A549 (cell line): ENCODE measurements at regions not wholly inside any gene's neighbourhood (a gene's known extent, or its start where the extent isn't known, plus 50 kb on each side); places are given as distances from the start of the nearest gene placed in this dataset.

Experiments
- CBX8 ChIP-seq: fragments of 200-600 bp; sonication (generic); IDR thresholded peaks from 2 replicates; pipeline ENCODE4 v1.6.1; 2016
- CEBPB ChIP-seq, 2 experiments: fragments of >200 bp in 1 of 2; sonication (Bioruptor Twin) in 1 of 2; formaldehyde crosslinking in 1 of 2; IDR thresholded peaks; 2 replicates each; pipeline ENCODE4 v1.6.1; 2012 to 2016
- MYC ChIP-seq: IDR thresholded peaks from 2 replicates; pipeline ENCODE4 v1.6.1; 2012; ENCODE audit warnings: mild to moderate bottlenecking, inconsistent platforms, low read length, improper control_type of control experiment, borderline replicate concordance
- POLR2A ChIP-seq: IDR thresholded peaks from 2 replicates; pipeline ENCODE4 v1.6.1; 2012; ENCODE audit warnings: mild to moderate bottlenecking, low read length
- TP53 ChIP-seq: fragments of 250-450 bp; sonication (Bioruptor Pico); IDR thresholded peaks from 2 replicates; pipeline ENCODE4 v1.5.0; 2021; ENCODE audit warnings: mild to moderate bottlenecking, moderate library complexity
- TF ChIP-seq, protein P1 (sequence below): fragments of >200 bp; sonication (Bioruptor Twin); formaldehyde crosslinking; IDR thresholded peaks from 3 replicates; pipeline ENCODE4 v1.5.1; 2016
- TF ChIP-seq, protein P2 (sequence below): fragments of 150-350 bp; IDR thresholded peaks from 2 replicates; pipeline ENCODE4 v1.6.1; 2014; ENCODE audit warnings: low read depth, mild to moderate bottlenecking, low read length
- TF ChIP-seq, protein P3 (sequence below): IDR thresholded peaks from 2 replicates; pipeline ENCODE4 v1.6.1; 2012

DNA sequence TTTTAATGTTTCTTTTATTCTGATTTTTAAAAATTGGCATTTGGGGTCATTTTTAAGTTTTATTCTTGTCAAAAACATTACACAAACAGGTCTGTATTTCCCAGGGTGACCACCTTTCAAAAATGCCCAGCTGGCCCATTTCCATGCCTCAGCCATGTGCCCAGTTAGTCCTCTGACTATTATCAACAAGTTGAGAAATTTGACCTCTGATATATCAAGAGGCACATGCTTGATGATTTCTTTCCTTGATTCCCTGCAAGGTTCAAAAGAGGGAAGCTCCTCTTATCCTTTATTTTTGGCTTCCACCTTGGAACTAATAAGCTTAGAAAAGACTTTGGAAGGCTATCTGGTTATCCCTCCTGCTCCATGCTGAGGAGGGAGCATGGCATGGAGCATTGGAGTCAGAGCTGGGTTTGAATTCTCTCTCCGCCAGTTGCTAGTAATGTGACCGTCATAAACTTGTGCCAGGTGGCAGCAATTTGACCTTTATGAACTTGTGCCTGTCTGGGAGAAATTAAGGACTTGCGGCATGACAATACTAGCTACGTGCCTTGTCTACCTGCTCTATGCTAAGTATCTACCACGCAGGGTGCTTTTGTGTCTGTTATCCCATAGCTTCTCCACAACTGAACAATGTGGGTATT lies 122.4 kb upstream of the SLC4A4 start:
- TF ChIP-seq, protein P1, sequence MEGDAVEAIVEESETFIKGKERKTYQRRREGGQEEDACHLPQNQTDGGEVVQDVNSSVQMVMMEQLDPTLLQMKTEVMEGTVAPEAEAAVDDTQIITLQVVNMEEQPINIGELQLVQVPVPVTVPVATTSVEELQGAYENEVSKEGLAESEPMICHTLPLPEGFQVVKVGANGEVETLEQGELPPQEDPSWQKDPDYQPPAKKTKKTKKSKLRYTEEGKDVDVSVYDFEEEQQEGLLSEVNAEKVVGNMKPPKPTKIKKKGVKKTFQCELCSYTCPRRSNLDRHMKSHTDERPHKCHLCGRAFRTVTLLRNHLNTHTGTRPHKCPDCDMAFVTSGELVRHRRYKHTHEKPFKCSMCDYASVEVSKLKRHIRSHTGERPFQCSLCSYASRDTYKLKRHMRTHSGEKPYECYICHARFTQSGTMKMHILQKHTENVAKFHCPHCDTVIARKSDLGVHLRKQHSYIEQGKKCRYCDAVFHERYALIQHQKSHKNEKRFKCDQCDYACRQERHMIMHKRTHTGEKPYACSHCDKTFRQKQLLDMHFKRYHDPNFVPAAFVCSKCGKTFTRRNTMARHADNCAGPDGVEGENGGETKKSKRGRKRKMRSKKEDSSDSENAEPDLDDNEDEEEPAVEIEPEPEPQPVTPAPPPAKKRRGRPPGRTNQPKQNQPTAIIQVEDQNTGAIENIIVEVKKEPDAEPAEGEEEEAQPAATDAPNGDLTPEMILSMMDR = no peak
- TF ChIP-seq, protein P2, sequence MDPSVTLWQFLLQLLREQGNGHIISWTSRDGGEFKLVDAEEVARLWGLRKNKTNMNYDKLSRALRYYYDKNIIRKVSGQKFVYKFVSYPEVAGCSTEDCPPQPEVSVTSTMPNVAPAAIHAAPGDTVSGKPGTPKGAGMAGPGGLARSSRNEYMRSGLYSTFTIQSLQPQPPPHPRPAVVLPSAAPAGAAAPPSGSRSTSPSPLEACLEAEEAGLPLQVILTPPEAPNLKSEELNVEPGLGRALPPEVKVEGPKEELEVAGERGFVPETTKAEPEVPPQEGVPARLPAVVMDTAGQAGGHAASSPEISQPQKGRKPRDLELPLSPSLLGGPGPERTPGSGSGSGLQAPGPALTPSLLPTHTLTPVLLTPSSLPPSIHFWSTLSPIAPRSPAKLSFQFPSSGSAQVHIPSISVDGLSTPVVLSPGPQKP = no peak
- TF ChIP-seq TP53 (CRISPR knock-in tag) (no peak), CBX8 (no peak), CEBPB (IDR thresholded peaks at IDR 0.05) (no peak), POLR2A (no peak), MYC (no peak)
- TF ChIP-seq, protein P3, sequence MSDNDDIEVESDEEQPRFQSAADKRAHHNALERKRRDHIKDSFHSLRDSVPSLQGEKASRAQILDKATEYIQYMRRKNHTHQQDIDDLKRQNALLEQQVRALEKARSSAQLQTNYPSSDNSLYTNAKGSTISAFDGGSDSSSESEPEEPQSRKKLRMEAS = no peak
